Stimulated activated CD4-positive, alpha-beta T cell treated with anti-CD3 and anti-CD28 coated beads, Interleukin-1b, Interleukin-23, amount 100 ng/mL, for 4 hours (primary cell): ENCODE measurements at regions not wholly inside any gene's neighbourhood (a gene's known extent, or its start where the extent isn't known, plus 50 kb on each side); places are given as distances from the start of the nearest gene placed in this dataset.

Experiments used
- DNase-seq, 2 donors: peaks; one replicate each; pipeline ENCODE4 v3.0.0-alpha.2; 2020; ENCODE audit warnings: low read depth in 2 of 2

- no peak for DNase-seq
Measured at GRCh38 chr6:145373826-145374225, 361.5 kb downstream of the EPM2A start.

DNA sequence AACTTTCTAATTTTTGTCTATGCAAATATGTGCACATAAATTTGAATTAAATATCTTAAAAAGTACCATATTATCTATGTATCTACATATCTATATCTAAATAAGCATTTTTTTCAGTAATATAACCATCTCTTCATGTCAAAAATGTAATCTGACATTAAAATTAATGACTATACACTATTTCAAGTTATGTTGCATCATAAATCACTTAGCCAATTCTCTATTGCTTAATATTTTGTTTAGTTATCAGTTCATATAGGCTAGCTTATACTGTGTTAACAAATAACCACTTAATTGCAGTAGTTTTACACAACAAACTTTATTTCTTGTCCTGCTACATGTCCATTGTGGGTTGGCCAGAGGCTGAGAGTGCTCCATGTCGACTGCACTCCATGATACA is 360.8 kb downstream of the EPM2A start:
- DNase-seq: no peak

DNA sequence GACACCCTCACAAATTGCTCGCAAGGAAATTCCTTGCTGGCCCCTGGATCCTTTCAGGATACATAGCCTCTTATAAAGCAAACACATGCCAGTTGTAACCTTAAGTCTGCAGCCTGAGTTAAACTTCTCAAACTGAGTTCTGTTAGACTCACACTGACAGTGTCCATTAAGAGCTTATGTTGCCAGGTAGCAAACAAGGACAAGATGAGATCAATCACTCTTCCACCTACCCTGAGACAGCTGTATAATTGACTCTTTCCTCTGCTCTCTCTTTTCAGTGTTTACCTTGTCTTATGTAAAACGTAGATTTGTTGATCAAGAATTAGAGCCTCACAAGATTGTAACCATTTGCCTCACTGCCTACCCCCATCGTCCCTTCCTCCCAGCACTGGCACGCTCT is 359.8 kb downstream of the EPM2A start:
- DNase-seq: no peak

DNA sequence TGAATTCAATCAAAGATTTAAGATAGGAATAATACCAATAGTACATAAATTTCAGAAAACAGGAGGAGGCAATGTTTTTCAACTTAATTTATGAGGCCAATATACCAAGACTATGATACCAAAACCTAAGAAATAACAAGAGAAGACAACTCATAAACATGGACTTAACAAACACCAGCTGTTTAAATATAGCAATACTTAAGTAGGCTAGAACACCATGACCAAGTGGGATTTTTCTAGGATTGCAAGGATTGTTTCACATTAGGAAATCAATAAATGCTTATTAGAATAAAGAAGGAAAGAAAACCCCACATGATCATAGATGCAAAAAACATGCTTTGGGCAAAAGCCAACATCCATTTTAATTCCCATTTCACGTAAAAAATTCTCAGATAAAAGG is 355.1 kb downstream of the EPM2A start:
- DNase-seq: no peak

GRCh38 chr6:145381941-145382340 is 353.4 kb downstream of the EPM2A start:
- no peak for DNase-seq

DNA sequence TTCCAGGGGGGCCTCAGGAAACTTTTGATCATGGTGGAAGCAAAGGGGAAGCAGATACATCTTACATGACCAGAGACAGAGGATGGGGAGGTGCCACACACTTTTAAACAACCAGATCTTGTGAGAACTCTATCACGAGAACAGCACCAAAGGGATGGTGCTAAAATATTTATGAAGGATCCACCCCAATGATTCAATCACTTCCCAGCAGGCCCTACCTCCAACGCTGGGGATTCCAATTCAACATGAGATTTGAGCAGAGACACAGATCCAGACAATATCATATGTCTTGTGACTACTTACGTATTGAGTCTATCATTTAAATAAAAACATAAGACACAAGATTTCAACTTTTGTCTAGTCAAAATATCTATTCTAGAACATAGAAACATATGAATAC is 351.9 kb downstream of the EPM2A start:
- no peak for DNase-seq

- DNase-seq: no peak
Measured at GRCh38 chr6:145384503-145384902, 350.8 kb downstream of the EPM2A start.

DNA sequence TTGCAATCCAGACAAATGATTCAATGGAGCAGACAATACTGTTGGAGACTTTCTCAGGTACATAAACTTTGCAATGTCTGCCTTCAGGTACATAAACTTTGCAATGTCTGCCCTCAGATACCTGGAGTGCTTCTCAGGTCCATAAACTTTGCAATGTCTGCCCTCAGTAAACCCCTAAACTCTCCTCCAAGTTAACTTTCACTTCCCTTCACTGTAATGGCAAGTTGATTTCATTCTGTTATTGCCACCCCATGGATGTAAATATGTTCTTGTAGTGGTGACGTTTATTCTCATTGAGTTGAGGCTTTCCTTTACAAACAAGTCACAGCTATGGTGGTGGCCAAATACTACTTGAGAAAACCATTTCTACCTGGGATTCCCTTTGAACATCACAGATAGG is 338.8 kb downstream of the EPM2A start:
- DNase-seq: no peak

DNA sequence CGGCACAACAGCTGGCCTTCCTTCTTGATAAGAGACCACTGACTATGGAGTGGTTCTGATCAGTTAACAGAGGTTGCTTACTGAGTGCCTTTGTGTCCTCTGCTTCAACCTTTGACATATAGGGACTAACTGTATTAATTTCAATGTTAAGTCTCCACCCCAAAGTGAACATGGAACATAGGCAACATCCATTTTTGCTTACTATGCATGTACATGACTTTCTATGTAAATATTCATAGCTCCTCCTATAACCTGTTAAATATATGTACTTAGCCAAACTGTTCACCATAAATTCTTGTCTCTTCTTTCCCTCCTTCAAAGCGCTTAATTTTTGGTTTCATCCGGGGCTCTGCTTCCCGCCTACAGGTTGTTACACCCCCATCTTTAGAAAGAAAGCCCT is 334.8 kb downstream of the EPM2A start:
- DNase-seq: no peak

DNA sequence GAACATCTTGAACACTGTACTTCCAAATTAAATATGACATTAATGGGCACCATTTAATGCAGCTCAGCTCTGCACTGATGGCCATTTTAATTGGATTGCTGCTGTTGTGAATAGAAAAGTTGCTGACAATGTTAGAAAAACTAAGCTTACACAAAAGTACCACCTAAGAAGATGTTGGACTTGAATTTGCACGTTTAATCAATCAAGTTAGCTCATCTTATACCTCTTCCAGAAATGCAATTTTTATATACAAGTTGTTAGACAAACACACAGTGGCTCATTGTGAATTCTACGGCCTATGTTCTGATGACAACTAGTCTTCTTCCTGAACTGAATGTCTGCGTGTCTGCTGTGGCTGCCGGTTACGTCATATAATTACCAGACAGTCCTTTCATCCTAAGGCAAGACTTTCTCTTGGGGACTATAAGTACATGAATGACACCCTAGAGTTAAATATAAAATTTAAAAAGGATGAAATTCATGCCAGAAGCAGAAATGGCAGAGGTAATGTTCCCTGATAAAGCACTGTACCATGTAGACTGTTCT is 330.2 kb downstream of the EPM2A start:
- DNase-seq: no peak

GRCh38 chr6:145406783-145407182 is 328.5 kb downstream of the EPM2A start:
- DNase-seq: no peak

DNA sequence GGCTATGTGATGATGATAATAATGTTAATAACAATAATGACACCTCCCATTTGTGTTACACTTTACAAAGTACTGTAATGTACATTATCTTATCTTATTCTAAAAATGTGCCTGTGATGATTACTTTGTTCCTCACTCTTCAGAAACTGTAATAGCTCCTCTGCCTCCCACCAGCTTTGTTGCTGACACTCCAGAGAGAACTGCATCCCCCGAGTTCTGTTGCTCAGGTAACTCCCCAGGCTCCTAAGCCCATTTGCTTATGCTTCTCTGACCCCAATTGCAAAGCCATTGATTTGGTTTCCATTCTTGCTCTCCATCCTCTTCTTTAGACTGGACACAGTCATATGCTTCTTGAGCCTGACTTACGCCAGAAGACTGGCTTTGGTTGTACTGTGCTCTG is 319.7 kb downstream of the EPM2A start:
- no peak for DNase-seq

DNA sequence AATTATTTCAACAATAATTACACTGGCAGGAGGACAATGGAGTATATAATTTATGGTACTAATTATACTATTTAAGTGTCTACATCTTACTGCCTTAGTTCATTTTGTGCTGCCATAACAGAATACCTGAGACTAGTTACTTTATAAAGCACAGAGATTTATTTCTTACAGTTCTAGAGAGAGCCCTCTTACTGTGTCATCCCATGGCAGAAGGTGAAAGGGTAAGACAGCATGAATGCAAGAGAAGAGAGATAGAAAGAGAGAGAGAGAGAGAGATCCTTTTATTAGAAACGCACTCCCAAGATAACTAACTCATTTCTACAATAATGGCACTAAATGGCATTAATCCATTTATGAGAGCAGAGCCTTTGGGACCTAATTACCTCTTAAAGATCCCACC is 314.7 kb downstream of the EPM2A start:
- DNase-seq: no peak

- no peak for DNase-seq
Measured at GRCh38 chr6:145423936-145424335, 311.4 kb downstream of the EPM2A start.

- DNase-seq: no peak
Measured at GRCh38 chr6:145427232-145427631, 308.1 kb downstream of the EPM2A start.

- DNase-seq: no peak
Measured at GRCh38 chr6:145428706-145429105, 306.6 kb downstream of the EPM2A start.

DNA sequence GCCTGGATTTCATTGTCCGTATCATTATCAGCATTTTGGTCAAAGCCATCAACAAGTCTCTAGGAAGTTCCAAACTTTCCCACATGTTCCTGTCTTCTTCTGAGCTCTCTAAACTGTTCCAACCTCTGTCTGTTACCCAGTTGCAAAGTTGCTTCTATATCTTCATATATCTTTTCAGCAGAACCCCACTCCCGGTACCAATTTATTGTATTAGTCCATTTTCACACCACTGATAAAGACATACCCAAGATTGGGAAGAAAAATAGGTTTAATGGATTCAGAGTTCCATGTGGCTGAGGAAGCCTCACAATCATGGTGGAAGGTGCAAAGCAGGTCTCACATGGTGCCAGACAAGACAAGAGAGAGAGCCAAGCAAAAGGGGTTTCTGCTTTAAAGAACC is 293.2 kb downstream of the EPM2A start:
- DNase-seq: no peak

DNA sequence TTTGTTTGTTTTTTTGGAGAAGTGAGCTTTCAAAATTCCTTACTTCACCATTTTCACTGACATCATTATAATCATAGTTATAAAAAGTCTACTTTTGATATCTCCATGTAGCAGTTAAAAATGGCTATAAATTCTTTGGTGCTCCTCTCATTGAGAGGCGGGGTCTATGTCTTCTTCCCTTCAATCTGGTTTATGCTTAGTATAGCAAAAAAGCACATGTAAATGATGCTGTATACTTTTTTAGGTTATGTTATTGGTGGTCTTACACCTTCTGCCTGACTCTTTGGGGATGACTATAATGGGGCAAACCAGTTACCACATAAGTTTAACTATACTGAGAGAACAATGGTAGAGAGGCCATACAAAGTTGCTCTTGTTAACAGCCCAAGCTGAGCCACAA is 289.6 kb downstream of the EPM2A start:
- no peak for DNase-seq

DNA sequence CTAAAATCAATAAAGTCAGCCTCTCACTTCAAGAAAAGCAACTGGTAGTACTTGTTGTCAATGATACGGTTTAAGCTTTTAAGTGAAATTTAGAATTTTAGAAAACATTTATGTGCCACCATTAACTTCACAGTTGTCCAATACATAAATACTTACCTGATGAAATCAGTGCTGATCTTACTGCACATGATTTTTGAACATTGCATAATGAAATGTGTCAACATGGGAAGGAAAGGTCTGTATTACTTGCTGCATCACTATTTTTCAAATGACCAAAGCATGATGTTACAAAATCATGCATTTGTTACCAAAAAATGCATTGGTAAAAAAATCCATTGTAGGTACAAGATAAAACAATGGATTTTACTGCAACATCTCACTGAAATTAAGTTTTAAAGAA is 284.3 kb downstream of the EPM2A start:
- DNase-seq: no peak

GRCh38 chr6:145453376-145453775 is 281.9 kb downstream of the EPM2A start:
- no peak for DNase-seq

DNA sequence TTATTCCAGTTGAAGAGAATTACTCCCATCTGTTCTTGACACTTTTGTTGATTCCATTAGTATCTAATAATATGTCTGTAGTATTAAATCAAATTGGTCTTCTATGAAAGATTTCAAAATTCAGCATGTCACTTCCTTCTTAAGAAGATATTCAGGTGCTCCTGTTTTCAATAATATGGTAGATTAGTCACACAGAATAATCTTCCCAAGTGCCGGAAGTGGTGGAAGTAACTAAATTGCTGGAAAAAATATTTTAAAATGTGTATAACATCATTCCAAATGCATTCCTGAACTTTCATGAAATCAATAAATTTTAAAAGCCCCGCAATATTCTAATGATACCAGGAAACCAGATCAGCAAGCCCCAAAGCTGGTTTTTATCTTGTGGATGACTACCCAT is 281.3 kb downstream of the EPM2A start:
- no peak for DNase-seq

GRCh38 chr6:145457556-145457955 is 277.8 kb downstream of the EPM2A start:
- no peak for DNase-seq

- DNase-seq: no peak
Measured at GRCh38 chr6:145468534-145468933, 266.8 kb downstream of the EPM2A start.

DNA sequence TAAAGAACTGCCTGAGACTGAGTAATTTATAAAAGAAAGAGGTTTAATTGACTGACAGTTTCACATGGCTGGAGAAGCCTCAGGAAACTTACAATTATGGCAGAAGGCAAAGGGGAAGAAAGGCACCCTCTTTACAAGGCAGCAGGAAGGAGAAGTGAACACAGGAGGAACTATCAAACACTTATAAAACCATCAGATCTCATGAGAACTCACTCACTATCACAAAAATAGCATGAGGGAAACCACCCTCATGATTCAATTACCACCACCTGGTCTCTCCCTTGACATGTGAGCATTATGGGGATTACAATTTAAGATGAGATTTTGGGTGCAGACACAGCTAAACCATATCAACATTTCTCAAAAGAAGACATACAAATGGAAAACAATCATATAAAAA is 266.3 kb downstream of the EPM2A start:
- no peak for DNase-seq
